ENCODE measurements at regions not wholly inside any gene's neighbourhood (a gene's known extent, or its start where the extent isn't known, plus 50 kb on each side); places are given as distances from the start of the nearest gene placed in this dataset.

GRCh38 chr14:50006141-50006540, 110.2 kb downstream of the VCPKMT start:
- 84% methylated on average over 4 of the region's 4 CpGs; no CpG with 5 or more reads in 1 of the 2 experiments for WGBS, 2 experiments (ENCODE audit: extremely low coverage in 1 of 2, insufficient coverage in 1 of 2, insufficient read length in 1 of 2, insufficient replicate concordance in 2 of 2, low coverage in 1 of 2, low lambda C conversion rate in 2 of 2, missing lambda C conversion rate in 1 of 2)
- Histone ChIP-seq H3K27me3 (replicated peaks in 1 of 4; ENCODE audit: control insufficient read depth in 3 of 4, extremely low read depth in 1 of 4, insufficient read depth in 3 of 4, low read length in 3 of 4) (peaks cover 0 to 25% (median 16%) of the 10 kb centered on the region in 4 experiments; a peak in 6 of 7 replicates), H2BK12ac (ENCODE audit: low read depth, low read length) (no peak overlapping the region), H3K23ac (ENCODE audit: insufficient read length) (no peak overlapping the region), H3K36me3 (ENCODE audit: control insufficient read depth in 2 of 4, insufficient read depth in 4 of 4, low read length in 3 of 4) (no peaks in the 10 kb centered on the region), H2AK5ac (ENCODE audit: low read depth, low read length) (no peak overlapping the region), H2BK5ac (ENCODE audit: low read depth, low read length) (no peak overlapping the region), H3K4ac (replicated peaks; ENCODE audit: insufficient read length, low read depth, low read length) (no peak overlapping the region), H3K14ac (ENCODE audit: insufficient read length) (no peak overlapping the region), H3K9me3 (ENCODE audit: insufficient read depth in 2 of 2, low read depth in 1 of 2, low read length in 1 of 2) (no peaks in the 10 kb centered on the region), H3K4me2 (ENCODE audit: insufficient read depth in 1 of 2, low read depth in 2 of 2, low read length in 2 of 2) (no peak overlapping the region), H4K20me1 (replicated peaks in 1 of 2; ENCODE audit: control insufficient read depth in 1 of 2, insufficient read depth in 2 of 2, low read length in 2 of 2) (no peaks in the 10 kb centered on the region), H4K5ac (ENCODE audit: insufficient read length, low read depth, low read length) (no peak overlapping the region), H3K23me2 (ENCODE audit: low read depth, low read length) (peaks cover 4% of the 10 kb centered on the region; the same call in 1 of the 2 replicates), H3K4me1 (replicated peaks in 1 of 4; ENCODE audit: control insufficient read depth in 3 of 4, insufficient read depth in 4 of 4, low read length in 3 of 4) (peaks cover 0 to 13% (median 8%) of the 10 kb centered on the region in 4 experiments; a peak in 4 of 7 replicates), H3K56ac (replicated peaks; ENCODE audit: insufficient read length, low read depth, low read length) (no peak overlapping the region), H3K79me1 (ENCODE audit: low read depth, low read length) (no peaks in the 10 kb centered on the region), H2BK20ac (ENCODE audit: low read length) (no peak overlapping the region), H4K8ac (ENCODE audit: extremely low read depth, insufficient read depth, low read length) (no peak overlapping the region), H3K18ac (ENCODE audit: extremely low read depth, low read length) (no peak overlapping the region), H3K4me3 (ENCODE audit: extremely low read depth in 1 of 4, insufficient read depth in 2 of 4, low read depth in 3 of 4, low read length in 4 of 4) (no peak overlapping the region), H3K9ac (replicated peaks in 1 of 4; ENCODE audit: extremely low read depth in 1 of 4, low read depth in 3 of 4, low read length in 3 of 4) (no peak overlapping the region), H3K79me2 (ENCODE audit: control insufficient read depth in 1 of 2, insufficient read depth in 2 of 2, low read length in 2 of 2) (no peaks in the 10 kb centered on the region), H2AFZ (ENCODE audit: low read length) (no peak overlapping the region), H3K27ac (ENCODE audit: low read depth, low read length) (no peak overlapping the region), H4K91ac (replicated peaks; ENCODE audit: insufficient read length, low read length) (no peak overlapping the region), H2BK120ac (replicated peaks; ENCODE audit: low read depth, low read length) (no peak overlapping the region), H2BK15ac (ENCODE audit: low read length) (no peak overlapping the region)
- FAIRE-seq (no peak), DNase-seq (ENCODE audit: low read depth in 1 of 2, low spot score in 2 of 2) (no peak)
- POLR2A ChIA-PET (ENCODE audit: partially characterized antibody): no interaction called here
- CTCF ChIA-PET (ENCODE audit: partially characterized antibody): no interaction called here
- TF ChIP-seq HDAC2 (IDR thresholded peaks at IDR 0.05; ENCODE audit: borderline replicate concordance in 1 of 2, low read depth in 2 of 2, low read length in 2 of 2): no peak
- TF ChIP-seq PHF8 (conservative IDR thresholded peaks at IDR 0.05; ENCODE audit: low read depth, low read length): no peak
- TF ChIP-seq SUZ12 (IDR thresholded peaks at IDR 0.05; ENCODE audit: low read length): no peak
- TF ChIP-seq TEAD4 (IDR thresholded peaks at IDR 0.05; ENCODE audit: low read depth, low read length): no peak
- TF ChIP-seq GABPA (IDR thresholded peaks at IDR 0.05; ENCODE audit: borderline replicate concordance, insufficient read depth, low read length): no peak
- TF ChIP-seq CTBP2 (IDR thresholded peaks at IDR 0.05; ENCODE audit: borderline replicate concordance, insufficient read depth, insufficient read length, low read length): no peak

Data from H1 (cell line).